Hematopoietic multipotent progenitor cell treated with erythropoietin and hydrocortisone succinate and interleukin-3 and kit ligand, for 8 days (in vitro differentiated cells): ENCODE measurements at regions not wholly inside any gene's neighbourhood (a gene's known extent, or its start where the extent isn't known, plus 50 kb on each side); places are given as distances from the start of the nearest gene placed in this dataset.
A peak's percentile ranks its signal among the peaks of the same experiment; 100 is the strongest.
"Not testable (repeated sequence)": the region's sequence is repeated elsewhere in the genome, so short reads cannot be mapped to it uniquely, and the experiment has no call there.

Source experiments
- DNase-seq: peaks from one replicate; pipeline ENCODE4 v3.0.0-alpha.2; 2015

- DNase-seq = peak; percentile 75
Measured at GRCh38 chr4:52376132-52376704, 282.9 kb downstream of the USP46 start.

GRCh38 chr4:52377563-52377962, 281.5 kb downstream of the USP46 start:
- no peak for DNase-seq

- DNase-seq = no peak
Measured at GRCh38 chr4:52407545-52407944, 251.6 kb downstream of the USP46 start.

DNA sequence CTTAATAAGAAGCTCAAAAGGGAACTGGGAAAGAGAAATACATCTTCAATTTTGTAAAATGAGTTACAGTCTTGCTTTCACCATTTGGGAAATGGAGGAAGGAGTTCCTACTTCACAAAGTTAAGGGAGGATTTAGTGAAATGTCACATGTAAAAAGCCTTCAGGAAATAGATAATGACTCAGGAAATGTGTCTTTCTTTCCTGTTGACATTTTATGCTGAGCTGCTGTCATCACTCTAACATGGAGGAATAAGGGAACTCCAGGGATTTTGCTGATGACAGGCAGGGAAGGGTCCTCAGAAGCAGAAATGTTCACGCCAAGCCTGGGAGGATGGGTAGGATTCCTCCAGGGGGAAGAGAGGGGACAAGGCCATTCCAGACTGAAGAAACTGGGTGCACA, 251.1 kb downstream of the USP46 start:
- no peak for DNase-seq

- no peak for DNase-seq
Measured at GRCh38 chr4:52408471-52408870, 250.6 kb downstream of the USP46 start.

GRCh38 chr4:52409766-52410165, 249.3 kb downstream of the USP46 start:
- DNase-seq = not testable (repeated sequence)

GRCh38 chr4:52410971-52411370, 248.1 kb downstream of the USP46 start:
- no peak for DNase-seq

DNA sequence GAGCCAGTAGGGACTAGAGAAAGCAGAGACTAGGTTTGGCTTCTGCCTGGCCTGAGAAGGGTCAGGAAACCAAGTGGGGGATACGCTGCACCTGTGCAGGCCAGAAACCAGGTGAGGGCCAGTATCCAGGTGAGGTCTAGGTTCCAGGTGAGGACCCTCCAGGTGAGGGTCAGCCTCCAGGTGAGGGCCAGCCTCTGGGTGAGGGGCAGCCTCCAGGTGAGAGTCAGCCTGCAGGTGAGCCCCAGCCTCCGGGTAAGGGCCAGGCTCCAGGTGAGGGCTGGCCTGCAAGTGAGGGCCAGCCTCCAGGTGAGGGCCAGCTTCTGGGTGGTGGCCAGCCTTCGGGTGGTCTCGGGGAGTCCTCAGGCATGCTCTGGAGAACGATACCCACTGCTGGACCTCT, 238.8 kb downstream of the USP46 start:
- DNase-seq = no peak

GRCh38 chr4:52421811-52422213, 237.3 kb downstream of the USP46 start:
- no peak for DNase-seq

- no peak for DNase-seq
Measured at GRCh38 chr4:52423967-52424366, 235.1 kb downstream of the USP46 start.

GRCh38 chr4:52425751-52426326, 233.3 kb downstream of the USP46 start:
- DNase-seq = no peak

GRCh38 chr4:52431410-52431809, 227.7 kb downstream of the USP46 start:
- DNase-seq = no peak

GRCh38 chr4:52431869-52432268, 227.2 kb downstream of the USP46 start:
- DNase-seq = no peak

DNA sequence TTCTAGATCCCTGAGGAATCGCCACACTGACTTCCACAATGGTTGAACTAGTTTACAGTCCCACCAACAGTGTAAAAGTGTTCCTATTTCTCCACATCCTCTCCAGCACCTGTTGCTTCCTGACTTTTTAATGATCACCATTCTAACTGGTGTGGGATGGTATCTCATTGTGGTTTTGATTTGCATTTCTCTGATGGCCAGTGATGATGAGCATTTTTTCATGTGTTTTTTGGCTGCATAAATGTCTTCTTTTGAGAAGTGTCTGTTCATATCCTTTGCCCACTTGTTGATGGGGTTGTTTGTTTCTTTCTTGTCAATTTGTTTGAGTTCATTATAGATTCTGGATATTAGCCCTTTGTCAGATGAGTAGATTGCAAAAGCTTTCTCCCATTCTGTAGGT, 216.6 kb downstream of the USP46 start:
- not testable (repeated sequence) for DNase-seq

DNA sequence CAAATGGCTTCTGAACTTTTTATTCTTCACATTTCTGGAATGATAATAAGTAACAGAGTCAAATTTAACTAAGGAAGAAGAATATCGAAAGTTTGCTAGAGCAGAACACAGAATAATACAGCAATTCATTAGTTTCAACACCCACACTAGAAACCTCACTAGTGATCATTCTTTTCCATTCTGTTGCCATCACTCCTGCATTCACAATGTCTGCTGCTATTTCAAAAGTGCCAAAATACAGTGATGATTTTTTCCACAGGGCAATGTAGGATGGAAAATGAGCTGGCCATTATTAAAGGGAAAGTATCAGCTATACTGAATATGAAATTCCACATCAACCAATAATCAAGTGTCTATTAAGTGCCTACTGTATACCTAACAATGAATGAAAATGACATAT, 186.7 kb downstream of the USP46 start:
- no peak for DNase-seq

DNA sequence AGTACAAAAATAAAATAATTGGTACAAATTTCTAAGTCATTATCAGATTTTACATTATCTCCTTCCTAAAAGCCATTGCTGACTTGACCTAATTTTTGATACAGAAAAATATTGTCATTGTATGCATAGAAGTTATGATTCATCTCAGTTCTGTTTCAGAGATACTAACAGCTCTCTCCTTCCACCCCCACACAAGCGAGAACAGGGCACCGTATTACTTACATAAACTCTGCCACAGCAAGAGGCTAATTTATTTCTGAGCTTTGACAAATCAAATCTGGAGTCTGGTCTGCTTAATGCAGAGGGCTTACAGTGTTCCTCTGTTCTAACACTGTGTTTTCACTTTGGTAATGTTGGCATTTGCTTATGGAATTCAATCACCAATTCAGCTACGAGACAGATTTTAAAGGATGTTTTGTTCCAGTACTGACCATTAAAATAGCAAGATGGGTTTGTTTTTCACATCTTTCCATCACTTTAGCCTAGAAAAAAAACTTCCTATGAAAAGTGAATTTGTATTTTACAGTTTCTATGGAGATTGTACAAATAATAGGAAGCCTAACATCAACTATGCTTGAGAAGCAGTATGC, 181.8 kb downstream of the USP46 start:
- DNase-seq = no peak

- no peak for DNase-seq
Measured at GRCh38 chr4:52483186-52483890, 175.8 kb downstream of the USP46 start.

- no peak for DNase-seq
Measured at GRCh38 chr4:52507774-52508173, 151.3 kb downstream of the USP46 start.

DNA sequence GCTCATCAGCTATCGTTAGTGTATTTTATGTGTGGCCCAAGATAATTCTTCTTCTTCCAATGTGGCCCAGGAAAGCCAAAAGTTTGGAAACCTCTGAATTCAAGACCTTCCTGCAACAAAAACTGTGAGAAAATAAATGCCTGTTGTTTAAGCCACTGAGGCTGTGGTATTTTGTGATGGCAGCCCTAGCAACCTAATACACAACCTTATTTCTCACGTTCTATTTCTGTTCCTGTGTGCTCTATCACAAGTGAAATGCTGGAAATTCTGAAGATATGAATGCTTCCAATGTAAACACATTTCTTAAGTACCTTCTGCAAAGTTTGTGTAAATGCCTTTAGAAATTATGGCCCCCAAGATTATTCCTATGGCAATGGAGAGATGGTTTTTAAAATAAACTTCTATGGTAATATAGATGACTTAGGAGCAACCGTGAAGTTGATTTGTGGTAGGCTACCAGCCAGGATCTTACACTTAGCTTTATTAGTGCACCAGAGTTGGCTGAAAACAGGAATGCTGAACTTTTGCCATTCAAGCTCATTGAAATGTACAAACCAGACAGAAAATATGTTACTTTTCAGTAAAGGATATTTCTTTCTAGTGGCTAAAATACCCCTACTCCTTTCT, 148.0 kb downstream of the USP46 start:
- no peak for DNase-seq

- no peak for DNase-seq
Measured at GRCh38 chr4:52511825-52512224, 147.3 kb downstream of the USP46 start.

DNA sequence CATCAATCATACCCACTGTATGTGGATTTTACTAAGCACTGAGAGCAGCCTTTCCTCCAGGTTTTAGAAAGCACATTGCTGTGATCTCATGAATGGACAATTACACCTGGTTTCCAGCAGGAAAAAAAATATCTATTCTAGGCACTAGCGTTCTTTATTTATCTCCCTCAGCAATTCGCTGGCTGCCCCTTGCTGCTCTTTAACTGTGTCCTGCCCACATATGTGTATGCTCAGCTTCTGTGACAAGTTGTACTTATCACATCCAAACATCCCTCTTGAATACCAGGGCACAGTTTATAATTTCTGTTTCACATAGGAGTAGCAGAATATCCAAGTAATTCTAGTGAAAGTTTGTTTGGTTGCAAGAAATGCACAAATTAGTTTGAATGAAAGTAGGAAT, 146.8 kb downstream of the USP46 start:
- DNase-seq = no peak

GRCh38 chr4:52522093-52522492, 137.0 kb downstream of the USP46 start:
- DNase-seq = not testable (repeated sequence)

DNA sequence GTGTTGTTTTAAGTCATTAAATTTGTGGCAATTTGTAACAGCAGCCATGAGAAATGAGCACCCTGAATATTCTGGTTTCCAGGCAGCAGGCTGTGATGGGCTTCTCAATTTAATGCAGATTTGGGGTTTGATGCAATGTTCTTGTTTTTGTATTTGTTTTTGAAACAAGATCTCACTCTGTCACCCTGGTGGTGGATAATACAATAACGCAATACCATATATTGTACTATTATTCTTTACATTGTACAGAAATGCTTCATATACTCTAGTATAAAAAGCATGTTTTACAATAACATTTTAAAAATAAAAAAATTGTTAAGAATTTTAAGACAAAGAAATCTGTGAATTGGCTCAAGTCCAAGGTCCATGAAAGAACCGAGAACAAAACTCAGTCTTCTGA, 129.1 kb downstream of the USP46 start:
- no peak for DNase-seq

GRCh38 chr4:52535793-52536192, 123.3 kb downstream of the USP46 start:
- DNase-seq = no peak
